ENCODE measurements at regions not wholly inside any gene's neighbourhood (a gene's known extent, or its start where the extent isn't known, plus 50 kb on each side); places are given as distances from the start of the nearest gene placed in this dataset.

DNA sequence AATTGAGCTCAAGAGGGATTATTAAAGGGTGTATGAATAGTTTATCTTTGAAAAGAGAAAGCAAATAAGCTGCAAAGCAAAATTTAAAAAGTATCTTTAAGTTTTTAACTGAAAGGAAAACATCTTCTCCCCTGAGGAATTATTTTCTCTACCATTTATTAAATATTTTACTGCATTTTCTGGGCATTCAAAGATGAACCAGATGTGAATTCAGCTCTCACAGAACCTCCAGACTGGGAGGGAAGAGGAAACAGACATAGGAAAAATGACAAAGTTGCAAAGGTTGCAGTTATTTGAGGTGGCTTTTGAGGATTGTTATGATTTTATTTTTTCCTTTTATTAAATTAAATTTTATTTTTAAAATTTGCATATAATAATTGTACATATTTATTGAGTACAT is 122.7 kb upstream of the SESN3 start:
- no peak for DNase-seq (ENCODE audit: low read depth in 2 of 2)

DNA sequence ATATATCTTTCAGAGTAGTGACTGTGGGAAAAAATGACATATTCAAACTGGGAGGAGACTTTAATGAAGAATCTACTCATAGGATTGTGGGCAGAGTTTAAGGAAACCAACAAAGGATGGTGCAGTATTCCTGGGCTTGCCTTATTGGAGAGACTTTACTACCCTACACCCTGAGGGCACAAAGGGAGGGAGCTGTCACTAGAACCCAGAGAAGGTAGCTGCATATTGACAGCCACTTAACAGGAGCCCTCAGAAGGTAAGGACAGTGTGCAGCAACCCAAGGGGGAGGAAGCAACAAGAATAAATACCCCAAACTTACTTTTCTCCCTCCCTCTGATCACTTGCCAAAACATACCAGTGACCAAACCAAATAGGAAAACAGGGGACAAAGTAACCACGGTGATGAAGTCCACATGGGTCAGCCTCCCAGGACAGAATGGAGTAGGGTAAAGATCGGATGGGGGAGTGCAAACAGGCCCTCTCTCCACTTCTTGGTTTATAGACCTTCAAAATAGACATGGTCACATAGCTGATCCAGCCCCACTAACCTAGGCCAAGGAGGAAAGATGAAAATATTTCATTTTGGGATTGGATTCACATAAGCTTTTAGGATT is 121.8 kb upstream of the SESN3 start:
- no peak for DNase-seq (ENCODE audit: low read depth in 2 of 2)

DNA sequence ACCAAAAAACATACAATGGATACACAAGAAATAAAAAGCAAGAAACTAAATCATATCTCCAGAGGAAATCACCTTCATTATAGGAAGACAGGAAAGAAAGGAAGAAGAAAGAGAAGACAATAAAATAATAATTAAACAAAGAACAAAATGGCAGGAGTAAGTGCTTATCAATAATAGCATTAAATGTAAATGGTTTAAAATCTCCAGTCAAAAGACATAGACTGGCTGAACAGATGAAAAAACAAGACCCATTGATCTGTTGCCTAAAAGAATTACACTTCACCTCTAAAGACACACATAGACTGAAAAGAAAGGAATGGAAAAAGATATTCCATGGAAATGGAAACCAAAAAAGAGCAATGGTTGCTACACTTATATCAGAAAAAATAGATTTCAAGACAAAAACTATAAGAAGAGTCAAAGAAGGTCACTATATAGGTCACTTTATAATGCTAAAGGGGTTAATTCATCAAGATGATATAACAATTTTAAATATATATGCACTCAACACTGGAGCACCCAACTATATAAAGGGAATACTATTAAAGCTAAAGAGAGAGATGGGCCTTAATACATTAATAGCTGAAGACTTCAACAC is 118.4 kb upstream of the SESN3 start:
- DNase-seq (ENCODE audit: low read depth in 2 of 2), result no peak

DNA sequence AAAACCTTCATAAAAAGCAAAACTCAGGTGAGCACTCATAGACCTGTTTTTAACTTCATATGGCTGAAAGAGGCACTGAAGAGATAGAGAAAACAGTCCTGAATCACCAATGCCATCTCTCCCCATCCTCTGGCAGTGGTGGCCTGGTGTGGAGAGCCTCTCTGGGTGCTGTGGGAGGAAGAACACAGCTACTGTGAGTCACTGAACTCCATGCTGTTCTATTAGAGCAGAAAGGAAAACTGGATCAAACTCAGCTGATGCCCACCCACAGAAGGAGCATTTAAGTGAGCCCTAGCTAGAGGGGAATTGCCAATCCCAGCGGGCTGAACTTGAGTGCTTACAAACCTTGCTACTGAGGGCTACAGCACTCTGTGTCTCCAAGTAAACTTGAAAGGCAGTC is 115.3 kb upstream of the SESN3 start:
- no peak for DNase-seq (ENCODE audit: low read depth in 2 of 2)

DNA sequence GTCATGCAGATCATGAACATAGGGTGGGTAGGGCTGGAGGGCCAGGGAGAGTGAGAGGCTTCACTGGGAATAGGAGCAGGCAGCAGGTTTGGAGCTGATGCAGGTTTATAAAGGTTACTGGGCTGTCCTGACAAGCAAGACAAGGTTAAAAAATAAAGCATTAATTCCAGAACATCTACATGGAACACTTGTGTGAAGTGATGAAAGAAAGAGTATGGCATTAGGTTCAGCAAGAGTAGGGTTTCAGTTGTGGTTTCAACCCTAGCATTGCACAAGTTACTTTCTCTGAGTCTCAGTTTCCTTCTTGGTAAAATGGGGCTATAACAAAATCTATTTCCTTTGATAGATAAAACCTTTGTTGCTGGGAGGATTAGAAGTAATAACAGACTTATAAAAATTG is 114.6 kb upstream of the SESN3 start:
- DNase-seq (ENCODE audit: low read depth in 2 of 2), result no peak

DNA sequence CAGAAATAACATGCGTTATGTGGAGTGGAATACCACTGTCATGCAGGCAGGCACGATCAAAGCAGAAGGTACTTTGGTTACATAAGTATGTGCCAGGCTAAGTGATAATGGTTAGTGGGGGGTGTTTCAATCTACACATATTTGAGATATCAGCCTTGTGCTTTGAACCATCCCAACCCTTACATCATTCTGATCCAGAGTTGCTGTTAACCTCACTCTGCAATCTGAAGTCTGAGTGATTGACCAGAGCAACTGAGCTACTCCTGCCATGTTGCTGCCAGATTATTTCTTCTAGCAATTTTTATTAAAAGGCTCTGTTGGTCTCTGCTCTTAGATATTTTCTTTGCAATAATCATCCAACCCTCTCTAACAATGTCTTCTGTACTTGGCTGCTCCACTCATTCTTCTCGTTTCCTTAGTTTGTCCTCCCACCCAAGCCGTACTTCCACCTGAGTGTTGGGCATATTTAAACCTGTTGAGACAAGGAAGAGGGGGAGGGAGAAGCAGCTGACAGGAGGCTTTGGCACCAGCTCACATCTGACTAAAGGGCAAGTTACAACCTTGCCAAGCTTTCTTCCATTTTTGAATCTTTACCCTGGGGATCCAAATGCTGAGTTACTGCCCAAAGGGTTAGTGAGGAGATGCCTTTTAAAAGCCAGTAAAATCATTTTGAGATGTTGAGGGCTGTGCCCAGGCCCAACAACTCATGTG is 114.1 kb upstream of the SESN3 start:
- DNase-seq (ENCODE audit: low read depth in 2 of 2), result no peak

DNA sequence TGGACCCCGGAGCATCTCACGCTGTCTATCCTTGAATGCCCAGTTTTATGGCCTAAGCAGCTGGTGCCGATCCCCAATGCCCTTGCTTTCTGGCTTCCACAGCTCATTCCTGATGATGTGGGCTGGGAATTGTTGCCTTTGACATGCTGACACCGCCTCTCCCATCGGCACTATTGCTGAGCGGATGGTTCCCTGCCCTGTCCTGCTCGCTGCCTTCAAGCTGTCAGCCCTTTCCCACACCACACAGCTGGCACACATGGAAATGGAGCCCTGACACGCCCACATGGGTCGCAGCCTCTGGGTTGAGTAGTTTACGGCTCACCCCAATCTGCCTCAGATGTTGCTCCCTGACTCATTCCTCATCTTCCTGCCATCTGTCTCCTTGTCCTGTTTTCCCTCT is 110.2 kb upstream of the SESN3 start:
- no peak for DNase-seq (ENCODE audit: low read depth in 2 of 2)

DNA sequence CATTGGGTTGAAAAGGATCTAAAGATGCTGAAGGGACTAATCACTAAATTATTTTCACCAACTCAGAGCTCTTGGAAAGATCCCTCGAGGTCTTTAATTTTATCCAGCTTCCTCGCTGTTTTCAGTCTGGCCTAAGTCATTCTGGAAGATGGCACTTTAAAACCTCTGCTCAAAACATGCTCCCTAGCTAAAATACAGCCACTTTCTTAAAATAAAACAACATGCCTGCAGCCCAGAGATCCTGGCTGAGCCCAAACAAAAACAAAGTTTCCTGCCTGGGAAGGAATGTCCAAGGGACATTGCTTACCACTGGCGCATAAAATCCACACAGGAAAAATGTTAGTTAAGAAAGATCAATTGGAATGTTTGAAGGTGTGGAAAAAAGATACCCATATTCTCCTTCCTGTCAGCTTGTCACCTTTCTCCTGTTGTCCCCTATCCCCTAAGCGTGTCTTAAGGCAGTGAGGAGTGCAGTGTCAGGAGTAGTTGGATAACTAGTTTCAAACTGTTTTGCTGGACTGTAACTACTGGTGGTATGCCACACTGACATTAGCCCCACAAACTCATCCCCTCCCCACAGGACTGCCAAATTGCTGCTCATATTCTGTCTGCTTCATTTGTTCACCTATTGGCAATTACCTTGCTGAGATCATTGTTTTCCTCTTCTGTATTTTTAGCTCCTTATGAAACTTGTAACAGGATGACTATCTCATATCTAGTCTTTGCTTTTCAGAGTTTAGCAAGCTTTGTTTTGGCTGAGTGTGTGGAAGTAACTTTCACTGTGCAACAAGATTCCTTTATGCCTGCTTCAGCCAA is 108.3 kb upstream of the SESN3 start:
- no peak for DNase-seq (ENCODE audit: low read depth in 2 of 2)

DNA sequence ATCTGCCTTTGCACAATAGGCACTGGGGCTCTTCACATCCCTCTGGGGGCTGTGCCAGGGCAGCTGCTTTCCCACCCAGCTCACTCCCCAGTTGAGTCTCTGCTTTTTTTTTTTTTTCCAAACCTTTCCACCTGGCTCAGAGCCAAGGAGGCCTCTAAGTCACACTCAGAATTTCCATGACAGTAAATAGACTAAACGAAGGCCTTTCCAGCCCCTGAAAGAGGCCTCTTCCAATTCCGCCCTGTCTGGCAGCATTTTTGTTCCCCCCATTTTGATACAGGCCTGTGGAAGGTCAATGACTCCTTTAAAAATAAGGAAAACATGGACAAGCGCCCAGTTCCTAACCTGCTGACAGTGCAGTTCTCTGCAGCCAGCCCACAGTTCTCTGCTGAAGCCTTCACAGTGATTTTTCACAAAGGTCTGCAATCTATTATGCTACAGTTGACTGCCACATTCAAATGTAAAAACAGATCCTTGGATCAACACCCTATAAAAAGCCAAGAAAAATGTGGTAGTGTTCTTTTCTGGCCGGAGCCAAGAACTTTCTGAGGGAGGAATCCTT is 107.5 kb upstream of the SESN3 start:
- DNase-seq (ENCODE audit: low read depth in 2 of 2), result no peak

DNA sequence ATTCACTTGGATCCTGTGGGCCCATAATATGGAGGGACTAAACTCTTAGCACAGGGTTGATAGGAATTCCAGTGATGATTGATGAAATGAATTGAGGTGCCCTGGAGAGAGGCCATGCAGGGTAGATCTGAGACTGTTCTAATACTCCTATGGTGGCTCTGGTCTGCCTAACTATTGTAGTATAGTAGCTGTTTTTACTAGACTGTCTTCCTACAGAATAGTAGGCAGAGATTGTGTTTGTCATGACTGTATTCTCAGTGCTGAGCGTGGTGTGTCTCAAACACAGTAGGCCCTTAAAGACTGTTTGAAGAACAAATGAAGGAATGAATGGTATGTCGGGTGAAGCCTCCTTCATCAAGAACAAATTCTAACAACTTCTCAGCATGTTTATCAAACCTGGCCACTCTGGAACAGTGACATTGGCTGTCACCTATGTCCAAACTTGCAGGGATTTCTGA is 107.0 kb upstream of the SESN3 start:
- DNase-seq (ENCODE audit: low read depth in 2 of 2), result no peak

DNA sequence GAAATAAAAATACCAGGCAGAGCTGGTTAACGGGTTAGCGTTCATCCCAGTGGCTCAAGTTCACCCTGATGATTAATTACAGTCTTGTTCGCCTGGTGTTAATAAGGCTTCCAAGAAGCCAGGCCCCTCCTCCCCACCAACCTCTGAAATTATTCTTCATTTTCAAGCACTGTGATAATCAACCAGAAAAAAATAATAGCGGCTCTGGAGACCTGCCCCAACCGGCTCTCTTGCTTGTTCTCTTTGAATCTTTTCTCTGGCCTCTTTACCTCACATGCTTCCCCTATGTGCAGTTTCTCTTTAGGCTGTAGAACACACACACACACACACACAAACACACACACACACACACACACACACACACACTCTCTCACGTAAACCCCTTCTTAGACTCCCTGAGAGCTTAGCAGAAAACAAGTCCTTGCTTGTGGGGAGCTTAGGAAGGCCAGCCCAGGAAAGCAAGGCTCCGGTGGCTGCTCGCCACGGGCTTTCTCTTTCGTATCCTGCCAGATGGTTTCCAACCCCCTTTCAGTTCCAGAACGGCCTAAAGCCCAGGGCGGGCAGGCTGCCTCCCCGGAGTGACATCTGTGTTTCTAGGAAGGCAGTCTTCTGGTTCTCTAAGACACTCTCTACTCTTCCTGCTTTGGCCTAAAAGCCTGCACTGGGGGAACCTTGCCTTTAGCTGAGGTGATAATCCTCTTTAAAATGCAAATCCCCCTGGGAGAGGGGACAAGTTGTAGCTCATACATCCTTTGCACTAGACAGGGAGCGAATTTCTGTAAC is 106.4 kb upstream of the SESN3 start:
- peak; percentile 10 to 23 for DNase-seq (ENCODE audit: low read depth in 2 of 2)

DNA sequence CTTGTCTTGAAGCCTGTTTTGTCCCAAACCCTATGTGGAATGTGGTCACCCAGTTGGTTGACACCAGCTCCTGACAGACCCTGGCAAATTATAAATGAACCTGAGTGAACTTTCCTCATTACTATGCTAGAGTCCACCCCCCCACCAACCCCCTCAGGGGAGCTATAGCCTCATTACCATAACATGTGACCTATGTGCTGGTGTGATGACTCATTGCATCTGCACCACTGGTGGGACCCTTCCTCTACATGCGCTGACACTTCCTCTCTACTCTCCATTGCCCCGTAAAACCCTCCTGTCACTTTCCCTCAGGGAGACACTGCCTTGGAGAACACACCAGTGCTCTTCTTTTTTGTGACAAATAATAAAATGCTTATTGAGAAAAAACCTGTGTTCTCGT is 105.0 kb upstream of the SESN3 start:
- no peak for DNase-seq (ENCODE audit: low read depth in 2 of 2)

DNA sequence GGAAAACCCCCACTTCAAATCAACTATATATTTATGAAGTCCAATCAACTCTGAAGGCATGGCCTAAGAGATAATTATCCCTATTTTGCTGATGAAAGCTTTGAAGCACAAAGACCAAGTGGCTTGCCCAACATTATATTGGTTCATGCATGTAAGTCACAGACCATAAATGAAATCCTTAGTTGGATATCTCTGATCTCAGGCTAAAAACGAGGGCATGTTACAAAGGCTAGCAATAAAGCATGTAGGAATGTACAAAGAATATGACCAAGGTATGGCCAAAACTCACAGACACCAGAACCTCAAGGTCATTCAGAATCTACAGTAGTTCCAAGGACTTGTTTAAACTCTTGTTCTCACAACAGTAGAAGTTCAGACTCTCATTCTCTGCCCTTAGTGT is 100.2 kb upstream of the SESN3 start:
- DNase-seq (ENCODE audit: low read depth in 2 of 2), result no peak

DNA sequence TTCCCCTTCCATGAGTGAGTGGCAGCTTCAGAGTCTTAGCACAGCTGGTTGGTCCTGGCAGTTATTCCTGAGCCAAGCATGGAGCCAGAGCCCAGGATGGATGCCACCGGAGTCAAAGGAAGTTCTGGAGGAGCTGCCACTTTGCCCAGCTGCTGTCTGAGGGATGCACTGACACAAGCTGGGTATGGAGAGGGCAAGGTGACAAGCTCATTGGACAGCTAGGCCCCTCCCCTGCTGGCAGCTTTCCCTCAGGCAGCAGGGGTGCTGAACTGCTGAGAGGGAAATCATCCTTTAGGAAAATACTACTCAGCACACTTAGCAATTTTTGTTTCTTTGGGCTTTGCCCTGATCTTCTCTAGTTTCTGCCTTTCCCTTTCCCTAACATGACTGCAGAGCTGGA is 99.3 kb upstream of the SESN3 start:
- DNase-seq (ENCODE audit: low read depth in 2 of 2), result no peak

DNA sequence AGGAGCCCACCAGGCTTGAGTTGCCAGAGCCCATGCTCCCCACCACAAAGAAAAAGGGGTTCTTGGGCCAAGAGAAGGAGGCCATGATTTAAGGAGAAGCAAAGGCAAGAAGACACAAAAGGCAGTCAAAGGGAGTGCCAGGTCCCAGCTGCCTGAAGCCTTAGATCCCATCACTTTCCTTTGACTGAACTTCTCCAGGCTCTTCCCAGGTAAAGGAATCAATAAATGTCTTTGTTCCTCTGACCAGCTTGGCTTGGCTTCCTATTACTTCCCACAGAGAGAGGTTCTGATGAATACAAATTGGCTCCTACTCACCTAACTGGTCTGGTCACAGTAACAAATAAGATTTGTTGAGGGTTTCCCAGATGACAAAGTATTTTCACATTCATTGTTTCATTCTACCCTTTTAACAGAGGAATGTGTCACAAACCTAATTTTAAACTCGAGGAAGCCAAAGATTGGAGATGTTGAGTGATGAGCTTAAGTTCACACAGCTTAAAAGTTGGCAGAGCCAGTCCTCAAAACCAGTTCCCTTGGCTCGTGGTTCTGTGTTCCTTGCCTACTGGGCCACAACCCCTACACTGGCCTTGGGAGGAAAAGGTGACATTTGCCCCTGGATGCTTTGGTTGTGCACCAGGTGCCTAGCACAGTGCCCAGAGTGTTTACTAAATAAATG is 96.4 kb upstream of the SESN3 start:
- no peak for DNase-seq (ENCODE audit: low read depth in 2 of 2)

DNA sequence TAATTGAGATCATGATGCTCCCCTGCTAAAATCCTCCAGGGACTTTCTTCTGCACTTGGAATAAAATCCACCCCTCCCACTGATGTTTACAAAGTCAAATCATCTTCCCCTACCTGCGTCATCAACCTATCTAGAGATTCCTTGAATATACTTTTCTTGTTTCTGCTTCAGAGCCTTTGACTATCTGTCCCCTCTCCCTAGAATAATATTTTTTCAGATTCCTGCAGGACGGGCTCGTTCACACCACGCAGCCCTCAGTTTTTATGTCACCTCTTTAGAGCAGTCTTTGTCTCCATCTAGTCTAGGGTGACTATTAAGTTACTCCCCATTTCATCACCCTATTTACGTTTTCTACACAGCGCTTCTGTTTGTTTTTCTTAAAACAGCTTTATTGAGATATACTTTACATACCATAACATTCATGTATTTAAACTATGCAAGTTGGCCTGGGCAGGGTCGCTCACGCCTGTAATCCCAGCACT is 94.8 kb upstream of the SESN3 start:
- no peak for DNase-seq (ENCODE audit: low read depth in 2 of 2)

DNA sequence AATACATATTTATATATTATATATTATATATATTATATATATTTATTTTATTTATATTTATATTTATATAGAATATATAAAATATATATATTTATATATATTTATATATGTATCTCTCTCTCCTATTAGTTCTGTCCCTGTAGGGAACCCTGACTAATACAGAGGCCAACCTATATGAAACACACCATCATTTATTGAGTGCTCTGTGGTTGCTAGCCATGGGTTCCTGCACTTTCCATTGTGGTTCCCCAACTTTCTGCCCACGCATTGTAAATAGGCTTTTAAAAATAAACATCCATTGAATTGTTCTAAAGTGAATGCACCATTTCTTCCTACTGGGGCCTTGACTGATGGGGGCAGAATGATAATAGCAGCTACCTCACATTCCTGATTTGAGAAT is 93.8 kb upstream of the SESN3 start:
- no peak for DNase-seq (ENCODE audit: low read depth in 2 of 2)

DNA sequence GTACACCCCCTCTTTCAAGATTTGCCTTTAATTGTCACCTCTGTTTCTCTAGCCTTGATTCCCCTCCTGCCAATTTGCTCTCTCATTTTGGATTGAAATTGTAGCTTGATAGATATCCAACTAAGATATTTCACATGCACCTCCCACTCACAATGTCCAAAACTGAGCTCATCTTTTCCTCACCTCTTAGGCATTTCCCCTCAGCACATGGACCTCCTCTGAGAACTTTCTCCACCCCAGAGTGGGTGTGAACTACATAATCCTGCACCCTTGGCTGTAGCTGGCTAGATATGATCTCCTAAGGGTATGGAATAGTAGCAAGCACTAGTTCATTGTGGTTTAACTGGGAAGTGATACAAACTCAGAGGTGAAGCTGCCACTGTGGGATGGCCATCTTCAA is 91.5 kb upstream of the SESN3 start:
- no peak for DNase-seq (ENCODE audit: low read depth in 2 of 2)

DNA sequence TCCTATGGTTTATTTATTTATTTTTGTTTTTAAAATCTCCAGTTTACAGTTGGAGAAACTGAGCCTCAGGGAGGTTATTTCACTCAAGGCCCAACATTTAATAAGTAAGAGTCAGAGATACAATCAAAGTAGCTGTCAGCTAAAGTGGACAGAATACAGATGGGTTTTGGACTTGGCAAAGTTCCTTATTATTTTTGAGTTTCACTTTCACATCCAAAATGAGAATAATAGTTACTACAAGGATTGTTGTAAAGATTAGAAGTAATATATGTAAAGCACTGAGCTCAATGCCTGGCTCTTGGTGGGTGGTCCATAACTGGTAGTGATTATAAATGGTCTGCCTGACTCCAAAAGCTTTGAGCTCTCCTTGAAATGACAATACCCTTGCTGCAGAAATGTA is 87.5 kb upstream of the SESN3 start:
- no peak for DNase-seq (ENCODE audit: low read depth in 2 of 2)

DNA sequence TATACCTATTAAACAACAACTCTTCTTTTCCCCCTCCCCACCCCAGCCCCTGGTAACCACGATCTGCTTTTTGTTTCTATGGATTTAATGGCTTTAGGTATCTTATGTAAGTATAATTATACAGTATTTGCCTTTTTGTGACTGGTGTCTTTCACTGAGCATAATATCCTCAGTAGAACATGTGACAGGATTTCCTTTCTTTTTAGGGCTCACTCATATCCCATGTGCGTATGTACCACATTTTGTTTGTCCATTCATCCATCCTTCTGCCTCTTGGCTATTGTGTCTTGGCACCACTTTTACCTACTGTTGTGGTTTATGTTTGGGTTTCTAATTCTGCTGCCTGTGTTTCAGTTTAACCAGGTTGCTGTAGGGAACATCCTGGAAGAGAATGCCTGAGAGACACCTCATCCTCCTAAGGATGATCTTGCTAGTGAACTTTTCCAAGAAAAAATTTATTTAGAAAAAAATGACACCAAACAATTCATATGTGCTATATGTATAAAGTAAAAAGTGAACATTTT is 77.6 kb upstream of the SESN3 start:
- no peak for DNase-seq (ENCODE audit: low read depth in 2 of 2)
